Suprapubic skin (tissue), 4 donors: ENCODE measurements at regions not wholly inside any gene's neighbourhood (a gene's known extent, or its start where the extent isn't known, plus 50 kb on each side); places are given as distances from the start of the nearest gene placed in this dataset.

Source experiments
- DNase-seq, 2 donors: peaks; one replicate each; pipeline ENCODE4 v3.0.0-alpha.2; 2019; ENCODE audit warnings: low spot score in 2 of 2
- H3K27ac ChIP-seq: fragments of 200-600 bp; sonication (generic); one replicate; pipeline ENCODE4 v1.5.1; 2019
- H3K27me3 ChIP-seq: fragments of 200-600 bp; sonication (generic); one replicate; pipeline ENCODE4 v1.5.1; 2019
- H3K36me3 ChIP-seq: fragments of 200-600 bp; sonication (generic); one replicate; pipeline ENCODE4 v1.5.1; 2019
- H3K4me1 ChIP-seq: fragments of 200-600 bp; sonication (generic); one replicate; pipeline ENCODE4 v1.5.1; 2019
- H3K4me3 ChIP-seq: fragments of 200-600 bp; sonication (generic); one replicate; pipeline ENCODE4 v1.5.1; 2019; ENCODE audit warnings: mild to moderate bottlenecking
- H3K9me3 ChIP-seq: fragments of 200-600 bp; sonication (generic); one replicate; pipeline ENCODE4 v1.5.1; 2019
- EP300 ChIP-seq: sonication (generic); formaldehyde crosslinking; IDR thresholded peaks from one replicate; pipeline ENCODE4 v1.6.1; 2017; ENCODE audit warnings: antibody characterized with exemption
- POLR2A ChIP-seq, 2 donors: fragments of 450-650 bp; IDR thresholded peaks; one replicate each; pipeline ENCODE4 v1.6.1; 2017; ENCODE audit warnings: antibody characterized with exemption in 2 of 2, mild to moderate bottlenecking in 2 of 2, moderate library complexity in 2 of 2
- POLR2AphosphoS5 ChIP-seq, 3 donors: sonication (generic); formaldehyde crosslinking; IDR thresholded peaks; one replicate each; pipeline ENCODE4 v1.6.1; 2017; ENCODE audit warnings: antibody characterized with exemption in 3 of 3
- WGBS: methylation state at CpG from one replicate; pipeline ENCODE4 v1.1.5; 2018; 5-methylcytosine and 5-hydroxymethylcytosine counted together
- TF ChIP-seq, protein P1 (sequence below), 2 donors: fragments of 200-600 bp in 1 of 2; fragments of 450-650 bp in 1 of 2; sonication (generic) in 1 of 2; IDR thresholded peaks; one replicate each; pipeline ENCODE4 v1.5.1; 2016 to 2019; ENCODE audit warnings: antibody characterized with exemption in 2 of 2, mild to moderate bottlenecking in 1 of 2, moderate library complexity in 1 of 2

DNA sequence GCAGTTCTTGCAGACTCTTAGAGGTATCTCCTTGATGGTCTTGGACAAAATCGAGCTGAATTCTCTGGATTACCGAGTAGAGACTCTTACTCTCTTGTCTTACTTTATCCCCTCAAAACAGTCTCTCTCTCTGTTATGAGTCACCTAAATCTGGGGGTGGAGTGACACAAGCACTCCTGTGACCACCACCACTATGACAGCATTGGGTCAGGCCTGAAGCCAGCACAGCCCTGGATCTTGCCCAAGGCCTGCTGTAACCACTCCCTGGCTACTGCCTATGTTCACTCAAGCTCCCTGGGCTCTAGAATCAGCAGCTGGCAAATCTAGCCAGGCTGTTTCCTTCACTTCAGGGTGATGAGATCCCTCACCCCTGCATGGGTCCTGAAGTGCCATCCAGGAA lies 662.5 kb downstream of the LUZP2 start:
- no peaks in the 10 kb centered on the region for H3K4me1 ChIP-seq
- 91% methylated on average over 2 of the region's 2 CpGs for WGBS
- H3K27me3 ChIP-seq = no peaks in the 10 kb centered on the region
- H3K9me3 ChIP-seq = no peaks in the 10 kb centered on the region
- H3K27ac ChIP-seq = no peak overlapping the region
- no peak for DNase-seq
- TF ChIP-seq EP300 (no peak), POLR2A (IDR thresholded peaks at IDR 0.05) (no peak), POLR2AphosphoS5 (IDR thresholded peaks at IDR 0.05) (no peak)
- TF ChIP-seq, protein P1, sequence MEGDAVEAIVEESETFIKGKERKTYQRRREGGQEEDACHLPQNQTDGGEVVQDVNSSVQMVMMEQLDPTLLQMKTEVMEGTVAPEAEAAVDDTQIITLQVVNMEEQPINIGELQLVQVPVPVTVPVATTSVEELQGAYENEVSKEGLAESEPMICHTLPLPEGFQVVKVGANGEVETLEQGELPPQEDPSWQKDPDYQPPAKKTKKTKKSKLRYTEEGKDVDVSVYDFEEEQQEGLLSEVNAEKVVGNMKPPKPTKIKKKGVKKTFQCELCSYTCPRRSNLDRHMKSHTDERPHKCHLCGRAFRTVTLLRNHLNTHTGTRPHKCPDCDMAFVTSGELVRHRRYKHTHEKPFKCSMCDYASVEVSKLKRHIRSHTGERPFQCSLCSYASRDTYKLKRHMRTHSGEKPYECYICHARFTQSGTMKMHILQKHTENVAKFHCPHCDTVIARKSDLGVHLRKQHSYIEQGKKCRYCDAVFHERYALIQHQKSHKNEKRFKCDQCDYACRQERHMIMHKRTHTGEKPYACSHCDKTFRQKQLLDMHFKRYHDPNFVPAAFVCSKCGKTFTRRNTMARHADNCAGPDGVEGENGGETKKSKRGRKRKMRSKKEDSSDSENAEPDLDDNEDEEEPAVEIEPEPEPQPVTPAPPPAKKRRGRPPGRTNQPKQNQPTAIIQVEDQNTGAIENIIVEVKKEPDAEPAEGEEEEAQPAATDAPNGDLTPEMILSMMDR (IDR thresholded peaks at IDR 0.05) = no peak
- no peaks in the 10 kb centered on the region for H3K36me3 ChIP-seq
- no peak overlapping the region for H3K4me3 ChIP-seq

DNA sequence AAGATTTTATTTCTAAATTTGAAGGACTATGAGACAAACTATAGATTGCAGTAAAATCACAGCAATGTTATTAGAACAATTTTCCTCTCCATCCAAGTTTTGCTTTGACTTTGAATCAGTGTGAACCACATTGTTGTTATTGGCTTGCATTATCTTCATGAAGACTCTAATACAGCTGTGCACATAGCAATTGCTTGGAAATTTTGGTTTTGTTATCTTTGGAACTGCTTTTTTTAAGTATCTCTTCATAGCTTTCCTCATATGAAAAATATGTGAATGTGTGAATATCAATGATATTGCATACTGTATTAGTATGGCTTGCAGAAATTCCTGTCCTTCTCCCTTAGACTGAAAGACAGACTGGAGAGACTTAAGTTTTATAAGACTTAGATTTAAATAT lies 666.6 kb downstream of the LUZP2 start:
- no peak for DNase-seq
- no peaks in the 10 kb centered on the region for H3K9me3 ChIP-seq
- H3K27ac ChIP-seq = no peak overlapping the region
- no peaks in the 10 kb centered on the region for H3K36me3 ChIP-seq
- no peaks in the 10 kb centered on the region for H3K4me1 ChIP-seq
- no peak overlapping the region for H3K4me3 ChIP-seq
- no peaks in the 10 kb centered on the region for H3K27me3 ChIP-seq
- TF ChIP-seq POLR2AphosphoS5 (IDR thresholded peaks at IDR 0.05) (no peak), POLR2A (IDR thresholded peaks at IDR 0.05) (no peak), EP300 (no peak)
- TF ChIP-seq, protein P1 (IDR thresholded peaks at IDR 0.05) = no peak

DNA sequence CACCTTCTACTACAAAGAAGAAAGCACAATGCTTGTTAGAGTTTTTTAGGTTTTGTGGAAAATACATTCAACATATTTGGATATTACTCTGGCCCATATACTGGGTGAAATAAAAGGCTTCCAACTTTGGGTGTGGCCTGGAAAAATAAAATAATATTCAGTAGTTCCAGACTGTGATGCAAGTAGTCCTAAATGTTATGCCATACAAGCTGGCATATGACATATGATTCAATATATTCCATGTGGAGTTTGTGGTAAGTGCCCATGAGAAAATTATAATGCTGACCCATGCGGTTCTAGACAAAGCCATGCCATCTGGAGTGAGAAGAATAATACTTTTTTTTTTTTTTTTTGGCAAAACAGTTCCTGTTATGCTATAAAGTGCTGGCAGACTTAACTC lies 683.3 kb downstream of the LUZP2 start:
- WGBS = 38% methylated on average over 1 of the region's 1 CpG
- H3K27me3 ChIP-seq = no peaks in the 10 kb centered on the region
- no peaks in the 10 kb centered on the region for H3K36me3 ChIP-seq
- no peaks in the 10 kb centered on the region for H3K9me3 ChIP-seq
- no peak for TF ChIP-seq POLR2AphosphoS5 (IDR thresholded peaks at IDR 0.05)
- no peak for TF ChIP-seq POLR2A (IDR thresholded peaks at IDR 0.05)
- TF ChIP-seq, protein P1 (IDR thresholded peaks at IDR 0.05) = no peak
- TF ChIP-seq EP300 = no peak
- no peak for DNase-seq
- no peaks in the 10 kb centered on the region for H3K4me1 ChIP-seq
- H3K4me3 ChIP-seq = no peak overlapping the region
- H3K27ac ChIP-seq = no peak overlapping the region

DNA sequence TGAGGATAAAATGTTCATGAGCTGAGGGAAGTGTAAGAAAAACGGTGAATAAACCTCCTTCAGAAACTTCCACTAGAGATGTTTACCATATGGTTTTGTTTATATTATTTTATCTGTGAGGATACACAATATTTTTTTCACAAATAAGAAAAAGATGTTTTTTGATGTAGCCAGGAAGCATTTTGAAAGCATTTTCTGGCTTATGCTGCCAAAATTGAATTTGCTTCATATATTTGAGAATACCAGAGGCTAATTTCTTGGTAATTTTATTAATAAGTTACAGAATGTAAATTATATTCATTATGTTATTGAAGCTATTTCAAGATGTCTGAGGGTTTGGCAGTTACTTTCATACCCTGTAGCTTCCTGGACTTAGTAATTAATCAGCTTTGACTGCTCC lies 686.6 kb downstream of the LUZP2 start:
- Histone ChIP-seq H3K9me3 (no peaks in the 10 kb centered on the region), H3K27ac (no peak overlapping the region), H3K4me1 (no peaks in the 10 kb centered on the region), H3K36me3 (no peaks in the 10 kb centered on the region), H3K27me3 (no peaks in the 10 kb centered on the region), H3K4me3 (no peak overlapping the region)
- WGBS = 42% methylated on average over 1 of the region's 1 CpG
- TF ChIP-seq, protein P1 (IDR thresholded peaks at IDR 0.05) = no peak
- TF ChIP-seq EP300 = no peak
- no peak for TF ChIP-seq POLR2AphosphoS5 (IDR thresholded peaks at IDR 0.05)
- no peak for TF ChIP-seq POLR2A (IDR thresholded peaks at IDR 0.05)
- DNase-seq = no peak

DNA sequence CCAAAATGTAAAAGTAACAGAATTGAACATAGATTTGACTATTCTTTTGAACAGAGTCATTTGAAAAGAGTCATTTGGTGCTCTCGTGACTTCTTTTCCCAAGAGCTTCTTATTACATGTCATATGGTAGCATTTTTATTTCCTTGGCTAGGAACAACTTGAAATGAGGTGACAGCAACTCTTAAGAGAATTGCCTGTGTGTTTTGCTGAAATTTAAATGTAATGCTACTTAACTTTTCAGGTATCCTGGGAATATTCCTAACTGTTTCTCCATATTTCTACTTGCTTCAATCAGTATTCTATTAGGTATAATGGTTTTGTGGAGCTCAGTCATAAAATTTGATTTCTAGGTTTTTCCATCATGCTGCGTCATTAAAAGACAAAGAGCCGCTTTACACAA lies 700.7 kb downstream of the LUZP2 start:
- H3K27me3 ChIP-seq = no peaks in the 10 kb centered on the region
- no peaks in the 10 kb centered on the region for H3K36me3 ChIP-seq
- no peak overlapping the region for H3K4me3 ChIP-seq
- no peaks in the 10 kb centered on the region for H3K4me1 ChIP-seq
- 87% methylated on average over 3 of the region's 3 CpGs for WGBS
- H3K9me3 ChIP-seq = no peaks in the 10 kb centered on the region
- no peak for TF ChIP-seq POLR2A (IDR thresholded peaks at IDR 0.05)
- no peak for TF ChIP-seq EP300
- TF ChIP-seq POLR2AphosphoS5 (IDR thresholded peaks at IDR 0.05) = no peak
- TF ChIP-seq, protein P1 (IDR thresholded peaks at IDR 0.05) = no peak
- DNase-seq = no peak
- no peak overlapping the region for H3K27ac ChIP-seq
